ENCODE measurements at regions not wholly inside any gene's neighbourhood (a gene's known extent, or its start where the extent isn't known, plus 50 kb on each side); places are given as distances from the start of the nearest gene placed in this dataset.
A peak's percentile ranks its signal among the peaks of the same experiment; 100 is the strongest.

DNA sequence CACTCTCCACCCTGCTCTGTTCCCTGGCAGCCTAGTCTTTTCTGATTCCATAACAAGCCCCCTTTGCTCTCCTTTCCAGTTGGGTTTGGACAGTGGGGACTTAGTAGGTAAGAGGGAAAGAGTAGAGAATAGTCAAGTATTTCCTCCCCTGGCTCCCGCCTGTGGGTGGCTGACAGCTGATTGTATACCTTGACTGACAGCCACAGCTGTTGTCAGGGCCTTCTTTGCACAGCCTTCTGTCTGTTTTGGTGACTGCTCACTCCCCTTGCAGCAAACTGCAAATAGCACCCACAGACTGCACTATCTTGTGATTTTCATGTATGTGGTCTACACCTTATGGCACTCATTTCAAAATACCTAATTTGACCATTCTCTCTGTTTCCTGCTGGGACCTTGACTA, 486.3 kb downstream of the ACTR3B start:
- peaks cover 0 to 12% (median 2%) of the 10 kb centered on the region in 7 donors for H3K9me3 Mint-ChIP-seq
- no peak for DNase-seq
- Histone ChIP-seq H3K9ac (ENCODE audit: insufficient read depth, low read length, poor library complexity, severe bottlenecking) (no peak overlapping the region), H3K27me3 (ENCODE audit: control insufficient read depth in 2 of 2, insufficient read depth in 2 of 2, low read length in 2 of 2) (no peaks in the 10 kb centered on the region), H3K9me3 (replicated peaks in 1 of 2; ENCODE audit: control insufficient read depth in 1 of 2, insufficient read depth in 1 of 2, low read length in 2 of 2) (peaks cover 16 to 28% of the 10 kb centered on the region in 2 donors), H4K20me1 (ENCODE audit: insufficient read depth, low read length) (no peaks in the 10 kb centered on the region), H3K4me3 (replicated peaks in 1 of 3; ENCODE audit: low read depth in 2 of 3, low read length in 3 of 3) (no peak overlapping the region), H3K4me2 (replicated peaks; ENCODE audit: extremely low read depth, low read length, poor library complexity, severe bottlenecking) (no peak overlapping the region), H3K36me3 (replicated peaks in 1 of 2; ENCODE audit: control insufficient read depth in 1 of 2, insufficient read depth in 2 of 2, low read length in 2 of 2) (no peaks in the 10 kb centered on the region), H2AFZ (ENCODE audit: insufficient read depth, low read depth, low read length, poor library complexity, severe bottlenecking) (no peak overlapping the region), H3K4me1 (ENCODE audit: control insufficient read depth in 1 of 2, insufficient read depth in 2 of 2, low read length in 2 of 2) (no peaks in the 10 kb centered on the region), H3K79me2 (ENCODE audit: insufficient read depth, low read length) (no peaks in the 10 kb centered on the region), H3K27ac (ENCODE audit: low read depth in 1 of 2, low read length in 2 of 2) (no peak overlapping the region)
- H3K4me1 Mint-ChIP-seq, result no peaks in the 10 kb centered on the region
- TF ChIP-seq, protein P1, sequence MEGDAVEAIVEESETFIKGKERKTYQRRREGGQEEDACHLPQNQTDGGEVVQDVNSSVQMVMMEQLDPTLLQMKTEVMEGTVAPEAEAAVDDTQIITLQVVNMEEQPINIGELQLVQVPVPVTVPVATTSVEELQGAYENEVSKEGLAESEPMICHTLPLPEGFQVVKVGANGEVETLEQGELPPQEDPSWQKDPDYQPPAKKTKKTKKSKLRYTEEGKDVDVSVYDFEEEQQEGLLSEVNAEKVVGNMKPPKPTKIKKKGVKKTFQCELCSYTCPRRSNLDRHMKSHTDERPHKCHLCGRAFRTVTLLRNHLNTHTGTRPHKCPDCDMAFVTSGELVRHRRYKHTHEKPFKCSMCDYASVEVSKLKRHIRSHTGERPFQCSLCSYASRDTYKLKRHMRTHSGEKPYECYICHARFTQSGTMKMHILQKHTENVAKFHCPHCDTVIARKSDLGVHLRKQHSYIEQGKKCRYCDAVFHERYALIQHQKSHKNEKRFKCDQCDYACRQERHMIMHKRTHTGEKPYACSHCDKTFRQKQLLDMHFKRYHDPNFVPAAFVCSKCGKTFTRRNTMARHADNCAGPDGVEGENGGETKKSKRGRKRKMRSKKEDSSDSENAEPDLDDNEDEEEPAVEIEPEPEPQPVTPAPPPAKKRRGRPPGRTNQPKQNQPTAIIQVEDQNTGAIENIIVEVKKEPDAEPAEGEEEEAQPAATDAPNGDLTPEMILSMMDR (IDR thresholded peaks at IDR 0.05), result no peak
- no peak overlapping the region for H3K4me3 Mint-ChIP-seq
- no CpG with 5 or more reads among the region's 1 CpG for WGBS (ENCODE audit: insufficient coverage)
- peak overlapping the region in 1 of 7 donors; percentile 34 for H3K27ac Mint-ChIP-seq
- H3K27me3 Mint-ChIP-seq (ENCODE audit: low read depth in 3 of 3), result no peaks in the 10 kb centered on the region
- no peaks in the 10 kb centered on the region for H3K36me3 Mint-ChIP-seq
- intact Hi-C loops (cut with micrococcal nuclease), result no loop called here

DNA sequence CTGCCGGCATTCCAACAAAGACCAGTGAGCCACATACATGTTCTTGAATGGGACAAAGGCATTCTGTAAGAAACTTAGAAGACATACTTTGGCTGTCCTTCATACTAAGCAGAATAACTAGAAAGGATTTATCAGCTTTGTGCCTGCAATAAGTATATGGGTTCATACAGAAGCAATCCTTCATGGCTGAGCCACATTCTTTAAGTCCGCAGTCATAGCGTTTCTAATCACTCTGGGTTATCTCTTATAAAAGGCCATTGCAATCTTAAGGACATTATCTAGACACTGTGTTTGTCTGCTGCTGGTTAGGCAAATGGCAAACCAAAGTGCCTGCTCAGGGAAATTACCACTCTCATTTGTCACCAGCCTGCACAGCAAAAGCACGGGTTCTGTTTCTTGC, 488.4 kb downstream of the ACTR3B start:
- peaks cover 0 to 12% (median 3%) of the 10 kb centered on the region in 7 donors for H3K9me3 Mint-ChIP-seq
- no peak overlapping the region for H3K4me3 ChIP-seq (replicated peaks in 1 of 3; ENCODE audit: low read depth in 2 of 3, low read length in 3 of 3)
- H3K27me3 Mint-ChIP-seq (ENCODE audit: low read depth in 3 of 3), result no peaks in the 10 kb centered on the region
- no peaks in the 10 kb centered on the region for H3K36me3 ChIP-seq (replicated peaks in 1 of 2; ENCODE audit: control insufficient read depth in 1 of 2, insufficient read depth in 2 of 2, low read length in 2 of 2)
- H2AFZ ChIP-seq (ENCODE audit: insufficient read depth, low read depth, low read length, poor library complexity, severe bottlenecking), result no peak overlapping the region
- no peaks in the 10 kb centered on the region for H4K20me1 ChIP-seq (ENCODE audit: insufficient read depth, low read length)
- no peaks in the 10 kb centered on the region for H3K36me3 Mint-ChIP-seq
- no peaks in the 10 kb centered on the region for H3K4me1 Mint-ChIP-seq
- H3K9ac ChIP-seq (ENCODE audit: insufficient read depth, low read length, poor library complexity, severe bottlenecking), result no peak overlapping the region
- no peaks in the 10 kb centered on the region for H3K4me1 ChIP-seq (ENCODE audit: control insufficient read depth in 1 of 2, insufficient read depth in 2 of 2, low read length in 2 of 2)
- peaks cover 23 to 34% of the 10 kb centered on the region in 2 donors for H3K9me3 ChIP-seq (replicated peaks in 1 of 2; ENCODE audit: control insufficient read depth in 1 of 2, insufficient read depth in 1 of 2, low read length in 2 of 2)
- no peaks in the 10 kb centered on the region for H3K79me2 ChIP-seq (ENCODE audit: insufficient read depth, low read length)
- H3K4me2 ChIP-seq (replicated peaks; ENCODE audit: extremely low read depth, low read length, poor library complexity, severe bottlenecking), result no peak overlapping the region
- 100% methylated on average over 2 of the region's 4 CpGs for WGBS (ENCODE audit: insufficient coverage)
- DNase-seq, result no peak
- H3K27ac Mint-ChIP-seq, result no peak overlapping the region
- intact Hi-C loops (cut with micrococcal nuclease), result no loop called here
- no peaks in the 10 kb centered on the region for H3K27me3 ChIP-seq (ENCODE audit: control insufficient read depth in 2 of 2, insufficient read depth in 2 of 2, low read length in 2 of 2)
- no peak overlapping the region for H3K4me3 Mint-ChIP-seq
- TF ChIP-seq, protein P1 (IDR thresholded peaks at IDR 0.05), result no peak
- H3K27ac ChIP-seq (ENCODE audit: low read depth in 1 of 2, low read length in 2 of 2), result no peak overlapping the region

All from CD14-positive monocyte (primary cell).